ENCODE measurements at regions not wholly inside any gene's neighbourhood (a gene's known extent, or its start where the extent isn't known, plus 50 kb on each side); places are given as distances from the start of the nearest gene placed in this dataset.
"Not testable (repeated sequence)": the region's sequence is repeated elsewhere in the genome, so short reads cannot be mapped to it uniquely, and the experiment has no call there.

DNA sequence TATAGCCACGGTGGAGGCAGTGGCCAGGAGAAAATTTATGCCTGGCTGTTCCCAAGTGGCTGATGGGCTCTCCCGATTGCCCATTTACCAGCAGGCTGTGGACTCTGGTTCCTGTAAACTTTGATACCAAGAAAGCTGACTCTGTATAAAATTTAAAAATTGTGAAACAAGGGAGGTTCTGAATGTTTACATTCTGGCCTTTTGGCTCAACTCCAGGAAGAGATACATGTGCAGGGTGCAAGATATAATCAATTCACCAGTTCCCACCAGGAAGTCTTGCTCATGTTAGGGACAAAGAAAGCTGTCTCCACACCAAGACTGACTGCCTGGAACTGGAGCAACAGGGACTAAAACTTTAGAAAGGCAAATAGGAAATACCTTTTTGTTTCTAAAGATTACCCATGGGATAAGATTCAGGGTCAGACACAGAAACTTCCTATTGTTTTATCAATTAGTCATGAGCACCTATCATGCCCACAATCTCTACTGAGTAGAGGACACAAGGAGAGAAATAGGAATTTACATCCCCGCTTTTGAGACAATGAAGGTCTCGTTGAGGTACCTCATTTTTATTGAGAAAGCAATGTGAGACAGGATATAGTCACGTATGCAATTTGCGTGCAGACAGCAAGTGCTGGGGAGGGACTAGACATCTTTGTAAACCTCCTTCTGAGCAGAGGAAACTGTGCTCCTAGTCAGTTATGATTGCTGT lies 123.5 kb downstream of the LIPG start:
- Histone ChIP-seq H3K4me2 (replicated peaks; ENCODE audit: extremely low read depth, low read length, poor library complexity, severe bottlenecking) (no peak overlapping the region), H3K9ac (ENCODE audit: insufficient read depth, low read length, poor library complexity, severe bottlenecking) (no peak overlapping the region), H3K9me3 (replicated peaks in 1 of 2; ENCODE audit: control insufficient read depth in 1 of 2, insufficient read depth in 1 of 2, low read length in 2 of 2) (no peaks in the 10 kb centered on the region), H3K4me1 (ENCODE audit: control insufficient read depth in 1 of 2, insufficient read depth in 2 of 2, low read length in 2 of 2) (no peaks in the 10 kb centered on the region), H3K36me3 (replicated peaks in 1 of 2; ENCODE audit: control insufficient read depth in 1 of 2, insufficient read depth in 2 of 2, low read length in 2 of 2) (no peaks in the 10 kb centered on the region), H4K20me1 (ENCODE audit: insufficient read depth, low read length) (no peaks in the 10 kb centered on the region), H3K79me2 (ENCODE audit: insufficient read depth, low read length) (no peaks in the 10 kb centered on the region), H3K27ac (ENCODE audit: low read depth in 1 of 2, low read length in 2 of 2) (no peak overlapping the region), H3K4me3 (replicated peaks in 1 of 3; ENCODE audit: low read depth in 2 of 3, low read length in 3 of 3) (no peak overlapping the region), H2AFZ (ENCODE audit: insufficient read depth, low read depth, low read length, poor library complexity, severe bottlenecking) (no peak overlapping the region), H3K27me3 (ENCODE audit: control insufficient read depth in 2 of 2, insufficient read depth in 2 of 2, low read length in 2 of 2) (no peaks in the 10 kb centered on the region)
- Mint-ChIP-seq H3K9me3 (peaks cover 0 to 5% (median 2%) of the 10 kb centered on the region in 7 donors), H3K4me3 (no peak overlapping the region), H3K4me1 (no peaks in the 10 kb centered on the region), H3K27ac (no peak overlapping the region), H3K36me3 (no peaks in the 10 kb centered on the region), H3K27me3 (ENCODE audit: low read depth in 3 of 3) (peaks cover 0 to 2% (median 0%) of the 10 kb centered on the region in 3 donors)
- intact Hi-C loops (cut with micrococcal nuclease) = no loop called here
- TF ChIP-seq, protein P1, sequence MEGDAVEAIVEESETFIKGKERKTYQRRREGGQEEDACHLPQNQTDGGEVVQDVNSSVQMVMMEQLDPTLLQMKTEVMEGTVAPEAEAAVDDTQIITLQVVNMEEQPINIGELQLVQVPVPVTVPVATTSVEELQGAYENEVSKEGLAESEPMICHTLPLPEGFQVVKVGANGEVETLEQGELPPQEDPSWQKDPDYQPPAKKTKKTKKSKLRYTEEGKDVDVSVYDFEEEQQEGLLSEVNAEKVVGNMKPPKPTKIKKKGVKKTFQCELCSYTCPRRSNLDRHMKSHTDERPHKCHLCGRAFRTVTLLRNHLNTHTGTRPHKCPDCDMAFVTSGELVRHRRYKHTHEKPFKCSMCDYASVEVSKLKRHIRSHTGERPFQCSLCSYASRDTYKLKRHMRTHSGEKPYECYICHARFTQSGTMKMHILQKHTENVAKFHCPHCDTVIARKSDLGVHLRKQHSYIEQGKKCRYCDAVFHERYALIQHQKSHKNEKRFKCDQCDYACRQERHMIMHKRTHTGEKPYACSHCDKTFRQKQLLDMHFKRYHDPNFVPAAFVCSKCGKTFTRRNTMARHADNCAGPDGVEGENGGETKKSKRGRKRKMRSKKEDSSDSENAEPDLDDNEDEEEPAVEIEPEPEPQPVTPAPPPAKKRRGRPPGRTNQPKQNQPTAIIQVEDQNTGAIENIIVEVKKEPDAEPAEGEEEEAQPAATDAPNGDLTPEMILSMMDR (IDR thresholded peaks at IDR 0.05) = no peak
- WGBS (ENCODE audit: insufficient coverage) = 47% methylated on average over 4 of the region's 6 CpGs
- no peak for DNase-seq

DNA sequence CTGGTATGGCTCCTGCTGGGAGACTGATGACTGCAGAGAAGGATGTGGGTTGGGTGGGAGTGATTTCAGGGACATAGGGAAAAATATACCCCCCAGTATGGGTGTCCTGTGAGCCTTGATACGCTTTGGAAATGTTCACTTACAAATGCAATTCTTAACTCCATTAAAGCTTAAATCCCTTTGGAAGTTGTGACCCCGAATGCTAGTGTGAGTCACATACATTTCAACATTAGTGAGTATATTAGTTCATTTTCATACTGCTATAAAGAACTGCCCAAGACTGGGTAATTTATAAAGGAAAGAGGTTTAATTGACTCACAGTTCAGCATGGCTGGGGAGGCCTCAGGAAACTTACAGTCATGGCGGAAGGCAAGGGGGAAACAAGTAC lies 120.9 kb downstream of the LIPG start:
- intact Hi-C loops (cut with micrococcal nuclease) = not testable (repeated sequence)

More for the DNA sequence above, 120.9 kb downstream of the LIPG start:
- H3K27me3 Mint-ChIP-seq (ENCODE audit: low read depth in 3 of 3); H3K27ac ChIP-seq (ENCODE audit: low read depth in 1 of 2, low read length in 2 of 2); H4K20me1 ChIP-seq (ENCODE audit: insufficient read depth, low read length); H3K9me3 ChIP-seq (replicated peaks in 1 of 2; ENCODE audit: control insufficient read depth in 1 of 2, insufficient read depth in 1 of 2, low read length in 2 of 2); H3K36me3 ChIP-seq (replicated peaks in 1 of 2; ENCODE audit: control insufficient read depth in 1 of 2, insufficient read depth in 2 of 2, low read length in 2 of 2); H3K36me3 Mint-ChIP-seq; H3K4me2 ChIP-seq (replicated peaks; ENCODE audit: extremely low read depth, low read length, poor library complexity, severe bottlenecking); H3K9ac ChIP-seq (ENCODE audit: insufficient read depth, low read length, poor library complexity, severe bottlenecking); H3K4me3 ChIP-seq (replicated peaks in 1 of 3; ENCODE audit: low read depth in 2 of 3, low read length in 3 of 3); H3K4me1 ChIP-seq (ENCODE audit: control insufficient read depth in 1 of 2, insufficient read depth in 2 of 2, low read length in 2 of 2); DNase-seq; H3K4me3 Mint-ChIP-seq; H3K4me1 Mint-ChIP-seq; H2AFZ ChIP-seq (ENCODE audit: insufficient read depth, low read depth, low read length, poor library complexity, severe bottlenecking); H3K27me3 ChIP-seq (ENCODE audit: control insufficient read depth in 2 of 2, insufficient read depth in 2 of 2, low read length in 2 of 2); H3K27ac Mint-ChIP-seq; H3K79me2 ChIP-seq (ENCODE audit: insufficient read depth, low read length); H3K9me3 Mint-ChIP-seq: not testable (repeated sequence)
- WGBS (ENCODE audit: insufficient coverage) = no CpG with 5 or more reads among the region's 3 CpGs

Measured in CD14-positive monocyte (primary cell).